Midbrain (tissue), 1 donor: ENCODE measurements at regions not wholly inside any gene's neighbourhood (a gene's known extent, or its start where the extent isn't known, plus 50 kb on each side); places are given as distances from the start of the nearest gene placed in this dataset.
A peak's percentile ranks its signal among the peaks of the same experiment; 100 is the strongest.
"Not testable (repeated sequence)": the region's sequence is repeated elsewhere in the genome, so short reads cannot be mapped to it uniquely, and the experiment has no call there.

Experiments
- DNase-seq: peaks from one replicate; lab custom pipeline; 2025; lab: John Stamatoyannopoulos, UW

DNA sequence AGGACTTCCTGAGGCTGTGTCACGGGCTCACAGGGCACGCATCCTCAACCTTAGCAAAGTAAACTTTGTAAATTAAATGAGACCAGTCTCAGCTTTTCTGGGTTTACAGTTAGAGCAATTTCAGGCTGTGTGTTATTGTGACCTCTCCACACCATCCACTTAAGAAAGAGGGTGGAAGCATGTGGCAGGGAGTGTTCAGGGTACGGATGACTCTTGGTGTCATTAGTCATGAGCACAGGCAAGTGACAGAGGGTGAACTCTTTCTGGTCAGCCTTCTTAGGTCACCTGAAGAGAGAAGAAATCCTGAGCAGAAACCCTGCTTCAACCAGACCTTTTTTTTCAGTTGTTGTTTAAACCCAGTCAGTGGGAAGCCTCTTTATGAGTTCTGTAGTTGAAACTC is 207.9 kb downstream of the ICOS start:
- no peak for DNase-seq

DNA sequence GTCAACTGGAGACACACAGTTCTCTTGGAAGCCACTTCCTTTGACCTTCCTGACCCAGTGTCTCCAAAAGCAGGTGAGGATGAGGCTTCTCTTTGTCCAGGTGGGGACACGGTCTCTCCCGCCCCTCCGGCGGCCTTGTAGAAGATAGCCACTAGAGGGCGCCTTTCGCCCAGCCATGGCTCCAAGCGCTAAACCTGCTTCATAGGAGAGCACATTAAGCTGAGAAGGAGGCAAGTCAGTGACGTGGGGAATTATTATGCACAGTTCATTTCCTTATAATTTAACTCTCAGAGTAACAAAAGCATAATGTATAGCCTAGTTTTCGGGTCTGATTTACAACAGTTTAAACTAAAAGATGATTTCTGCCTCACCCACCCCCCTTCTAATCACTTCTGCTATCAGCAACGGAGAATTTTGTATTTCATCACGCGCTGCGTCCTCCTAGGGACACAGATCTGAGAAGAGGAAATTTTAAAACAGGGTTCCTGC is 208.7 kb downstream of the ICOS start:
- peak; percentile 76 for DNase-seq

DNA sequence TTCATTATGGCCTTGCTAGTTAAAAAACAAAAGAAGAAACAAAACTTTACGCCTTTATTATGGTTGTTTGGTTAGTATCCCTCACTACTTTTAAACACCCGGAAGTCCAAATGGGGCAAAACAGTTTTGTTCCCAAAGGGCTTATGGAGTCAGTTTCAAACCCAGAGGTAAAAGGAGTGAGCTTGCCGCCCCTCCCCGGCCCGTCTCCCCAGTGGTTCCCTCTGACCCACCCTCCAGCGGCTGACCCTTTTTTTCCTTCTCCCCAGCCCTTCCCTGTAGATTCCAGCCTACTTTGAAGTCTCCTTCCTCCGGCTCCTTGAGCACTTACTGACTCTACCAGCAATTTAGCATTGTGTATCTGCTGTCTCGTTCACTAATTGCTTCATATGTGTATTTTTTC is 209.2 kb downstream of the ICOS start:
- DNase-seq: no peak

DNA sequence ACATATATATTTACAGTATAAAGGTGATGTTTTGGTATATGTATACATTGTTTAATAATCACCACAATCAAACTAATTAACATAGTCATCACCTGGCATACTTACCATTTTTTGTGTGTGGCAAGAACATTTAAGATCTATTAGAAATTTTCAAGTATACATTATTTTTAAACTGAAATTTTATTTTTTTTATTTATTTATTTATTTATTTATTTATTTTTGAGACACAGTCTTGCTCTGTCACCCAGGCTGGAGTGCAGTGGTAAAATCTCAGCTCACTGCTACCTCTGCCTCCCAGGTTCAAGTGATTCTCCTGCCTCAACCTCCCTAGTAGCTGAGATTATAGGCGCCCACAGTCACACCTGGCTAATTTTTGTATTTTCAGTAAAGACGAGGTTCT is 210.5 kb downstream of the ICOS start:
- not testable (repeated sequence) for DNase-seq

DNA sequence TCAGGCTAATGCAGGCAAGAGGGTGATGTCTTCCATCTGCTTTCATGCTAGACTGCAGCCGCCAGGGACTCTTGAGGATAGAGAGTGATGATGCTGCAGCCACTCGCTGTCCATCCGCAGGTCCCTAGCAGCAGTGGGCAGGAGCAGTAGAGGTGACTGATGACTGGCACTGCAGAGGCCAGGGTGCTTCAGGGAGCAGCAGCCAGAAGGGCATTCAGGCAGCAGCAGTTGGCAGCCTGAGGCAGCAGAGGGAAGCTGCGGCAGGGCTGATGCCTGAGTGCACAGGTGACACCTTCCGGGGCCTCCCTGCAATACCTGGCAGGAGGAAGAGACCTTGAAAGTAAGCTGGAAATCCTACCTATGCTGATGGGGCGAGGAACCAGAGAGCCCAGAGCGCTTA is 214.2 kb downstream of the ICOS start:
- no peak for DNase-seq

DNA sequence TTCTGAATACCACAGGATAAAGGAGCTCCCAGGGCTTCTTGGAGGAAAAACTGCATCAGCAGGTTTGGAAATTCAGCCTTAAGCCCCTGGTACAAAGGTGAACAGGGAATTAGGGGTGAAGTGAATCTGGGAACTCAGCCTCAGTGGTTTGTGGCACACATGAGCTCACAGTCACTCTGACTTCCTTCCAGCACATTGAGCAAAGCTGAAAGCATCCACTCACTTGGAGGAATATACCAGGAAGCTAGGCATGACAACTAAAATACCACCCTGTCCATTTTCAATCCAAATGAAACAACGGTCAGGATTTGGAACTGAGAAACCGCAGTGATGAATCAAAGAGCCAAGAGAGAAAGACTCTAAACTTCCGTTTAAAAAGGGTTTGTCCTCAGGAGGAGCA is 216.1 kb downstream of the ICOS start:
- no peak for DNase-seq

DNA sequence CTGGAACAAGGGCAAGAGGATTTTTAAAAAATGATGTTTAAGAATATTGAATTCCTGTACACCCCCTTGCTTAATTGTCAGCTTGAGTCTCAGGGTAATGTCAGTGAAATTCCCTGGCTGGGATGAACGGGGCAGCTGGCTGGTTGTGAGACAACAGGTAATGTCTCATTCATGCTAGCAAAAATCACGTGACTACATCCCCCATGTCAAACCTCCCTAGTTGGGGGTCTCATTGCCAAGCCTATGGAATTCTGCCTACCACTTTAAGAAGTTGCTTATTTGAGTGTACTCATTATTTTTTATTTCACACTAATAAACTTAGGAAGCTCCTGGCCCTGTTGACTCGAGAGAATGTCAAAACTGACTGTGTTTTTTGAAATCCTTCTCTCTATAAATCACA is 218.3 kb downstream of the ICOS start:
- DNase-seq: no peak

DNA sequence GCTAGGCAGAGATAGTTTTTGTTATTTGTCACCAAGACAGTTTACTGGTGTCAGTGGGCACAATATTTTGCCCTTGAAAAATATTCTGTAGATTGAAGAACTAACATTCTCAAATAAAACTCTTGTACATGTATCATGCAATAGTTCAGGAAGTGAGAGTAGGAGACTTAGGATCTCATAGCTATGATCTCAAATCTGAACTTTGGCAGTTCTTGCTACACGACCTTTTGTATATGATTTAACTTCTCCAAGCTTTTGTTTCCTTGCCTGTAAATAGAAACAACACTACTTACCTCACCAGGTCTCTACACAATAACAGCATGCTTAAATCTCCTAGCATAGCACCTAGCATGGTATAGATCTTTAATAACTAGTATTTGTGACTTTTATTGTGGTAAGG is 219.9 kb downstream of the ICOS start:
- no peak for DNase-seq

DNA sequence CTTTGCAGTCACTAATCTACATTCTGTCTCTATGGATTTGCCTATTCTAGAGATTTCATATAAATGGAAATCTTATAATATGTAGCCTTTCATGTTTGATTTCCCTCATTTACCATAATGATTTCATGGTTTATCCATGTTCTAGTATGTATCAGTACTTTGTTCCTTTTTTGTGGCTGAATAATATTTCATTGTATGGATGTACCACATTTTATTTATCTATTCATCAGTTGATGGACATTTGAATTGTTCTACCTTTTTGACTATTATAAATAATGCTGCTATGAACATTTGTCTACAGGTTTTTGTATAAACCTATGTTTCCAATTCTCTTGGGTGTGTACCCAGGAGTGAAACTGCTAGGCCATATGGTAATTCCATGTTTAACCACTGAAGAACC is 221.1 kb downstream of the ICOS start:
- no peak for DNase-seq

DNA sequence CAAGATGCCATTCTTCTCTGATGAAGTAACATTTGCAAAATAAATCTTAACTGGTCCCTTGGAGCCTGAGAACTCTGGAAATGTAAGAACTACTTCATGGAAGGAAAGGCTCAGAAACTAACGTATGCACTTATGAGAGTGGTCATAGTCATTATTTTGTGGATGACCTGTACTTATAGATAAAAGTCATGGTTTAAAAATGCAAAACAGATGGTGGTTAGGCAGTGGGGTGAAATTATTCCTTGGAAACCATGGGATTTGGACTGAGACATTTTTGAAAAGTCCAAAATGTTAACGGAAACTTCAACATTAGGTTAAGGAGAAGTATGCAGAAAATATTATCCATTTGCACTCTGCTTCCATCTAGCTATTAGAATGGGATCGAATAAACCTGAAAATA is 223.0 kb downstream of the ICOS start:
- no peak for DNase-seq

DNA sequence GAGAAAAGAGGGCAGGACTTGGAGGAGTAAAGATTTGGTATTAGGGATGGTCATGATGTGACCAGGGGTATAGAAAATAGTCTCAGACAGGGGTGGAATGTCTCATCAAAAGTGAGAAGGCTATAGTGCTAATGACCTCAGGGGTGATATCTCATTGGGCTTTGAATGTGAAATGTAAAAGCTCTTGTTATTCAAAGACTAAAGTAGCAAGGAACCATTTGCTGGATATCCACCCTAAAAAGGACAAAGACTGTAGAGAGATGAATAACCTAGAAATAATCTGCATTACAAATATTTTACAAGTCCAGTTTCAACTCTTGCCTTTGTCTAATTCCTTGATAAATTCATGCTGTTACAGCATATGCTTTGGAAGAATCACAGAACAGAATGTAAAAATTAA is 224.4 kb downstream of the ICOS start:
- DNase-seq: no peak

DNA sequence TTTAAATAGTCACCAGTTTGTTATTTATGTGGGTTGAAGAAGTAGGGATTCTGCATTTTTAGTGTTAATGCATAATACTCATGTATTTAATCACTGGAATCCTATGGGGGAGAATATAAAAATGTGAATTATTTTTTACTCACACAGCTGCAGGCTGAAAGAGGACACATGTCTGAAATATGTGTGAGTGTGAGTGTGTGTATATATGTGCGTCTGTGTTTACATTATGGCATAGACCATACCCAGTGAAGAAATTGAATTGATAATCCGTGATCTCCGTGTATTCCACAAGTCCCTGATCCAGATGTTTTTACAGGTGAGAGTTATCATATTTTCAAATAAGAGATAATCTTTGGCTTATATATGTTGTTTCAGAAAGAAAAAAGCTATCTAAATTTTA is 225.3 kb downstream of the ICOS start:
- no peak for DNase-seq

DNA sequence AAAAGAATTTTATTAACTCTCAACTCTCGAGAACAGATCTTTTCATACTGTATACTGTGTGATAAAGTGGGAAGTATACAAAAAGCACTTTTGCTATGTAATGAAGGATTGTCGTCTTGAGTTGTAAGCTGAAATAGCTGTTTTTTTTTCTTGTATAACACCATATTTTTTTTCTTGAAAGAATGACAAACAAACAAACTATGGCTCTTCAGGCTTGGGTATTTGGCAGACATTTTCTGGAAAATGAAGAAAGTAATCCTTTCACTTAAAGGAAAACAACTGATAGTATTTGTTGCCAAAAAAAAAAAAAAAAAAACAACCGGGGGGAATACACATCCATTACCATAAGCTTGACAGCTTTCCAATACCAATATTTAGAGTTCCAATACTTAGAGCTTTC is 230.4 kb downstream of the ICOS start:
- no peak for DNase-seq

DNA sequence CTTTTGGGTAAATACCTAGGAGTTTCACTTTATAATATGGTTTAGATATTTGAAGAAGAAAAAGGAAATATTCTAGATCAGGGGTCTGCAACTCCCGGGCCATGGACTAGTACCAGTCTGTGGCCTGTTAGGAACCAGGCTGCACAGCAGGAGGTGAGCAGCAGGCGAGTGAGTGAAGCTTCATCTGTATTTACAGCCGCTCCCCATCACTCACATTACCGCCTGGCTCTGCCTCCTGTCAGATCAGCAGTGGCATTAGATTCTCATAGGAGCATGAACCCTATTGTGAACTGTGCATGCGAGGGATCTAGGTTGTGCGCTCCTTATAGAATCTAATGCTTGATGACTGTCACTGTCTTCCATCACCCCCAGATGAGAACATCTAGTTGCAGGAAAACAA is 231.1 kb downstream of the ICOS start:
- not testable (repeated sequence) for DNase-seq

DNA sequence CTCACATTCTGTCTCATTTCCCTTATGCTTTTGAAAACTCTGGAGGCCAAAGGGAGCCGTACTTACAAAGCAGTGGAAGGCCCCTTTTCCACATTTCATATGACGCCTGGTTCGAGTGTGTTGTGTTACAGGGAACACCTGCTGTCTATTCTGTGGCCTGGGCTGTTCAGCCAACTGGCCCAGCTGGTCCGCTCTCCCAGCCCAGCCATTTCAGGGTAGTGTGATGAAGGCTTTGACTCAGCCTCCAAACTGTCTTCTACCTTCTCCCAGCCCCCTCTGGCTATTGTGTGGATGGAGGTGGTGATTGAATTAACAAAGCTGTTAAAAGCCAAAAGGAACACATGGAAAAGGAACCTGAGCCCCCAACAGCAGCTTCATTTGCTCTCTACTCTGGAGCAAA is 233.8 kb downstream of the ICOS start:
- no peak for DNase-seq

DNA sequence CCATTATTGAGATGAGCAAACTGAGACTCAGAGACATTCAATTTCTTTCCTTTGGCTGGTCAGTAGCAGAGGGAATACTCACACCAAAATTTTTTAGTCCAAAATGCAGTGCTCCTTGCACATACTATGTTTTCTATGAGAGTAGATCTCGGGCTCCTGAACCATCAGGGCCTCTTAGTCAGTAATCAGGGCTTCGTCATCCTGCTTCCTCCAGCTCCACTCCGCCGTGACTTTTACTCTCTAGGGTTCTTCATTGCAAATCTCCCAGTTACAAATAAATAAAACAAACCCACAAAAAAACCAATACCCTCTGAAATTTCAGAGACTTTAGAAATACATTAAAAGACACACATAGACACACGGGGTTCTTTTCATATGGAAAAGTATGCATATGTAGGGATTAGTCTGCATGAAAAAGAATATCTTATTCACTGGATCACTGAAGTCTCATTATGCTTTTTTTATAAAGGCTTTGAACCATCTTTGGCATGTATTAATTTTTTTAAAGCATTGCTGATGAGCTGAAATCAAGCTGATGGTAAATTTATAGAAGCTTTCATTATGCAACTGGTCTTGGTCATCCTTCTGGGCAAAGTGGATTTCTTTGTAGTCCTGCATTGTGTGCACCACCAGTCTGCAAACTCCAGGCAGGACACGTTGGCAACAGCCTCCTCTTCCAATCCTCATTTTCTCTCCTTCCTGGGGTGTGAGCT is 235.0 kb downstream of the ICOS start:
- DNase-seq: no peak

DNA sequence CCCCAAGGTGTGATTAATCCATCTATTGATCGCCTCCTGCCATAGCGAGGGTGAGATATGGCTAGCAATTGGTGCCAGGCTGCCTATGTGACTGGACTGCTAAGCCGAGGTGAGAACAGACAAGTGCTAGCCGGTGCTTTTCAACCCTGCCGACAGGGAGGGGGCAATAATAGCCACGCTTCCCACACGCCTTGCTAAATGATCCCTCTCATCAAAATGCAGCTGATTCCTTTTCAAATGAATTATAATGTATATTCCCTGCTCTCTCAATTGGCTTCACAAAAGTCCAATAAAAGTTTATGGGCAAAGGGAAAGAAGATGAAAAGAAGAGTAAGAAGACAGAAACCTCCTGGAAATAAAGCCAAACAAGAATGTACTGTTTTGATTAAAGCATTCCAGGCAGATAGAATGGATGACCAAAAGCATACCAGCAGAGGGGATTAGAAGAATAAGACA is 235.6 kb downstream of the ICOS start:
- DNase-seq: no peak

DNA sequence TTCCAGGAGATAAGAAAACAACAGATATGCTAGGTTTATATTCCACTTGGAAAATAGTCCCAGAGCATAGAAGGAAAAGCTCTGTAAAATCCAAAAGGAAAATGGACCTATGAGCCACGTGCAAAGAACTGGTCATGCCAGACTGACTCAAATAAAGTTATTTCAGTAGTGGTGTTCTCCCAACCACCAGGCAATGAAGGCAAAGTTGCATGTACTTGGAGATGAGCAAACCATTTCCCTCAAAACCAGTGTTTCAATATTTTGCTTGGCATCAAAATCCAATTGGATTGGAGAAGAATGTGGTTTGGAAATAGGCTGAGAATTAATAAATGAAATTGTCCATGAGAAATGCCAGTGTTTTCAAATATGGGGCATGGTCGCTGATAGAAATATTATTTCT is 237.5 kb downstream of the ICOS start:
- no peak for DNase-seq

DNA sequence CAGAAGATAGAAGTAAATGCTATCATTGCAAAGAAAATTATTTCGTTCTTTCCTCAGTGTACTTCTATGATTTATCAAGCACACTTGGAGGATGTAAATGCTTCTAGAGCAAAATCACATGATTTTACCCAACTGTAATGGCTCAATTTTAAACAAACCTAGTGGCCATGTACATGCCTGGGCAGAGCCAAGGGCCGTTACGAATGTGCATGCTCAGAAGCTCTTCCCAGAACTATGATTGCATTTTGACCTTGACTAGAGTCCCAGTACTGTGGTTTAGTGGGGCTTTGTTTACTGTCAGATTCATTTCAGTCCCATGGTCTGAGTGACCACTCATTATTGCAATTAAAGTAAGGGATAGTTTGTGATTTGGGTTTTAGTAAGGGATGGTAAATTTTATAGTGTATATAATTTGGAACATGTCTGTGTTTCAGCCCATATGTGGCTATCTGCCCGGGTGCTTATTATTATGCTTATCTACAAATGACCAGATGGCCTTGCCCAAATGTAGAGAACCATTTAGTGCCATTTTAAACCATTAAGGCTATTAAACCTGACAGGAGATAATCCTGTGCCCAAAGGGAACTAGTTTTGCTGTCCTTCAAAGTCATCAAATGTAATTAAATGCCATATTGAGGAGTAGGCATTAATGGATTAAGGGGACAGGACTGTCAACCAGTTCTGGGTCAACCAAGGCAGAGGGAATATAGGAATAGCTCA is 239.1 kb downstream of the ICOS start:
- DNase-seq: no peak

DNA sequence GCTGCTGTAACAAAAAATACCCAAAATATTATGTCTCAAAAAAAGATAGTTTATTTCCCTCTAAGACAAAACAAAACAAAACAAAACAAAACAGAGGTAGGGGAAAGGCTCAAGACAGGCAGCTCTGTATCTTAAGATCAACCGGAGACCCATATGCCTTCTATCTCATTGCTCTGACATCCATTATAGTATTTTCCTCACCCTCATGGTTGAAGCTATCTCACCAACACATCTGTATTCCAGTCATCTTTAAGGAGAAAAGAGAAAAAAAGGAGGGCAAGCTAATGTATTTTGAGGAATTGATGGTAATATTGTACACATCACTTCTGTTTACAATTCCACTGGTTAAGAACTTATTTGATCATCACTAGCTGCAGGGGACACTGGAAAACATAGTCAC is 239.7 kb downstream of the ICOS start:
- DNase-seq: no peak

DNA sequence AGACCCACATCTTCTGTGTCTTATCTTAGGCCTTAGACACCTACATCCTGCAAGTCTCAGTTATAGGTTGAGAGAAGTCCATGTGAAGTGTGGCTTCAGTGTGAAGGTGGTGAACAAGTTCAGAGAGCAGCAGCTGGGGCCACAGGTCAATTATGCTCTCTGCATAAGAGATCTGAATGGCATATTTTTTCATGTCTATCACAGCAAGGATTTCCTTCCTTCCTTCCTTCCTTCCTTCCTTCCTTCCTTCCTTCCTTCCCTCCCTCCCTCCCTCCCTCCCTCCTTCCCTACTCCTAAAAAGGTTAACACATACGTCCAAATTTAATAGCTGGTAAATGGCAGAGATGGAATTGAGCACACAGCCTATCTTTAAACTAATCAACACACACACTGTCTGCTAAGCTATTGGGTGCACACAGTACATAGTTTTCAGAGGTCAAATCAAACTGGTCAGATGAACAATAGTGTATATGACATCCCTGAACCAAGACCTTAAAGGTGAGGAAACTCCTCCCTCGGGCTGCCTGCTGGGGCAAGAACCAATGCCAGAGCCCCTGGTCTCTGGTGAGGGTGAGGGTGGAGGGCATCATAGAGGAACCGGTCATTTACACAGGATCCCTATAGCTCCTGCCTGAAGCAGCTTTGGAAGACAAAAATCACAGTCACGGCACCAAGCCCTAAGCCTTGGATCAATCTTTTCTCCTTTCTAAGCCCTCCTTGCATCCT is 240.9 kb downstream of the ICOS start:
- no peak for DNase-seq

DNA sequence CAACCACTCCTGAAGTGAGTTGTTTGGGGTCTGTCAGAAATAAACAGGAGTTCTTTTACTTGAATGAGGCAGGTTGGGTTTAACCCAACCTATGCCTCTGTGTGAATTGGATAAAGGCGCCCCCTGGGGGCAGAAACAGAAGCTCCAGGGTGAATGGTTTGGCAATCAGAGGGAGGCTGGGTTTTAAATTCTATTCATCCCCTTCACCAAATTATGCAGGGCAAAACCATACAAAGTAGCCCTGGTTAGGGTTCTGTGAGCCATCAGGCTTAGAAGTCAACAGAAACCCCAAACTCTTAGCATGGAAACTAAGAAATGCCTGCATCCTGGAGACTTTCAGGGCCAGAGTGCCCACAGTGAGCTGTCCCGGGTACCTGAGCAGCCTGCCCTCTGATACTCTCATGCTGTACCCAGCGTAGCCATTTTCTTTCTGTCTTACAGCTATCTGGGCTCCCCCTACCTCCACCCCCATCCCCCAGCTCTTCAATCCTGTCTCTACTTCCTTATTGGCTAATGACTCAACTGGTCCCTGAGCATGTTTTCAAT is 241.5 kb downstream of the ICOS start:
- DNase-seq: no peak

DNA sequence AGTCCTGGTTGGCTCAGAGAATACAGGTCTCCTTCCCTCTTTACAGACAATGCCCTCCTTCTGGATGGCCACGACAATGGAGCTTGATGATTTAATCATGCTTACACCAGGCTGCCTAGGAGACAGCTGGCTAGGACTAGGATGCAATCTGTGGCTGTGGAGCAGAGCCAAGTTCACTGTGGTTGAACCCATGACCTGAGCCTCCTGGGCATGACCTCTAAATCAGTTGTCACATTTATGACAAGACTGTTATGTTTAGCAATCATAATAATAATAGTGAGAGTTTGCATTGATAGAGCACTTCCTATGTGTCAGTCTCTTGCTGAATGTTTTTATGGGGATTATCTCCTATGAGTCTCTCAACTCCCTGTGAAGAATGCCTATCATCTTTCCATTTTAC is 244.1 kb downstream of the ICOS start:
- DNase-seq: no peak
